Omental fat pad (tissue), 3 donors: ENCODE measurements at regions not wholly inside any gene's neighbourhood (a gene's known extent, or its start where the extent isn't known, plus 50 kb on each side); places are given as distances from the start of the nearest gene placed in this dataset.

Experiments
- ATAC-seq: fragments of 150-250 bp; one replicate; pipeline ENCODE4 v1.9.1; 2016; ENCODE audit warnings: mild to moderate bottlenecking, moderate library complexity; ENCODE audit not compliant: low FRiP score
- DNase-seq: peaks from one replicate; pipeline ENCODE4 v3.0.0-alpha.2; 2019; ENCODE audit warnings: low spot score
- TF ChIP-seq, protein P1 (sequence below), 3 donors: fragments of 450-650 bp; IDR thresholded peaks; one replicate each; pipeline ENCODE4 v1.5.1; 2016 to 2017; ENCODE audit warnings: antibody characterized with exemption in 3 of 3, mild to moderate bottlenecking in 3 of 3, moderate library complexity in 2 of 3

DNA sequence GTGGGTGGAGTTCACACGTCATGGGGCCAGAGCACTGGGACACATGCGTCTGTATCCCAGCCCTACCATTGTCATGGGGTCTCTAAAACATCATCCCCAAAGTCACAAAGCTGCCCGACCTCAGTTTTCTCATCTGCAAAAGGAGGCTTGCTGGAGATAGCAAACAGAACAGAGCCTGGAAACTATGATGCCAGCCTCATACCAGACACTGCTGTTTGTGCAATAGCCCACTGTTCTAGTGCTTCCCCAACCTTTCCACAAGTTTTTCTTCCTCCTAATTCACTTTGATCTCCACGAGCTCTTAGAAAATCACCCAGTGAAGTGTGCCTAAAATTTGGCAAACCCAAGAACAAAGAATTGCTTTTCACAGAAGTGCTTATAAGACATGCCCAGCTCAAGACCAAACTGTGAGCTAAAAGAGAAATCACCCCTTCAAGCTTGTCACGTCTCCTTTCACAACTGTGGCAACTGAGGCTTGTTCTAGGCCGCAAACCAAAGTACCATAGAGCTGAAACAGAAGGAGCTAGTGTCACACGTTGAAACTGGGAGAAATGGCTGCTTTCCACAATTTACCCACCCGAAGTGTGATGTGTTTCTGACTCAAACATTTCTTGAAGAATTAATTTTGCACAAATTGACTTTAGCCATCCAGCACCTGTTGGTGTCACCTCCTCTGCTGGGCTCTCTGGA lies 162.7 kb upstream of the ID2 start:
- ATAC-seq (no peak), DNase-seq (no peak)
- TF ChIP-seq, protein P1, sequence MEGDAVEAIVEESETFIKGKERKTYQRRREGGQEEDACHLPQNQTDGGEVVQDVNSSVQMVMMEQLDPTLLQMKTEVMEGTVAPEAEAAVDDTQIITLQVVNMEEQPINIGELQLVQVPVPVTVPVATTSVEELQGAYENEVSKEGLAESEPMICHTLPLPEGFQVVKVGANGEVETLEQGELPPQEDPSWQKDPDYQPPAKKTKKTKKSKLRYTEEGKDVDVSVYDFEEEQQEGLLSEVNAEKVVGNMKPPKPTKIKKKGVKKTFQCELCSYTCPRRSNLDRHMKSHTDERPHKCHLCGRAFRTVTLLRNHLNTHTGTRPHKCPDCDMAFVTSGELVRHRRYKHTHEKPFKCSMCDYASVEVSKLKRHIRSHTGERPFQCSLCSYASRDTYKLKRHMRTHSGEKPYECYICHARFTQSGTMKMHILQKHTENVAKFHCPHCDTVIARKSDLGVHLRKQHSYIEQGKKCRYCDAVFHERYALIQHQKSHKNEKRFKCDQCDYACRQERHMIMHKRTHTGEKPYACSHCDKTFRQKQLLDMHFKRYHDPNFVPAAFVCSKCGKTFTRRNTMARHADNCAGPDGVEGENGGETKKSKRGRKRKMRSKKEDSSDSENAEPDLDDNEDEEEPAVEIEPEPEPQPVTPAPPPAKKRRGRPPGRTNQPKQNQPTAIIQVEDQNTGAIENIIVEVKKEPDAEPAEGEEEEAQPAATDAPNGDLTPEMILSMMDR (IDR thresholded peaks at IDR 0.05) = no peak

DNA sequence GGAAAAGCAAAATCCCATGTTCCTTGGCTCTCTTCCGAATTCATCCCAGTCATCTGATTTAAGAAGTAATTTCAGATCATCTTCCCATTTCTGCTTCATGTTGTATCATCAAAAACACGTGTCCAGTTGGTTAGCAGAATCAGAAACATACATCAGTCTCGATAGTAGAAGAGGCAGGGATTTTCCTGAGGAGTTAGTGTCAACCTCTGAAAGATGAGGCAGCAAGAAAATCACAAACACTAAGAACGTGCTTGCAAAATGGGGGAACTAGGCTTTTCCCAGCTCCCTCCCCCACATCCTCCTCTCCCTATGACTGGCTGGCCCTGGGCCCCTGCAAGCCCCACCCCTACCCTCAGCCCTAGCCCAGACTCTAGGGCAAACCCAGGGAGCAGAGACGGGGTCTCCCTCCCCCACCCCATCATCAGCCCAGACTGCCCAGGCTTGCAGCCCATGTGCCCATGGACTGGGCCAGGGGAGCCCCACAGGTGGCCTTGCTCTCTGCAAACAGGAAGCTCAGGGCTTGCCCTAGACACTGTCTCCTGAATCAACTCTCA lies 161.0 kb upstream of the ID2 start:
- DNase-seq = no peak
- TF ChIP-seq, protein P1 (IDR thresholded peaks at IDR 0.05) = no peak
- ATAC-seq = no peak

DNA sequence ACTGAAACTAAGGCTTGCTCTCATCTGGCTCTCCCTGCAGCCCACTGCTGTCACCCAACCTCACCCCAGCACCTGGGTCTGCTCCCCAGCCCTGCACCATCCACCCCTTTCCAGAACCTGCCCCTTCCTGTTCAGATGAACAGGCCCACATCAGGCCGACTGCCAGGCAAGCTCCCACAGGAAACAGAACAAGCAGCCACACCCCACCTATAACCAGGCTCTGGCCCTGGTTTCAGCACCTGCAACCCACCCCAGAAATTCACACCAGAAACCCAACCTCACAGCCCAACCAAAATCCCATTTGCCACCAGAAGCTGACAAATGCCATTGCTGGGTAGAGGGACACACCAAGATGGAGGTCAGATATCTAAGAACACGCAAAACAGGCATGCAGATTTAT lies 159.2 kb upstream of the ID2 start:
- TF ChIP-seq, protein P1 (IDR thresholded peaks at IDR 0.05) = no peak
- DNase-seq (no peak), ATAC-seq (no peak)

DNA sequence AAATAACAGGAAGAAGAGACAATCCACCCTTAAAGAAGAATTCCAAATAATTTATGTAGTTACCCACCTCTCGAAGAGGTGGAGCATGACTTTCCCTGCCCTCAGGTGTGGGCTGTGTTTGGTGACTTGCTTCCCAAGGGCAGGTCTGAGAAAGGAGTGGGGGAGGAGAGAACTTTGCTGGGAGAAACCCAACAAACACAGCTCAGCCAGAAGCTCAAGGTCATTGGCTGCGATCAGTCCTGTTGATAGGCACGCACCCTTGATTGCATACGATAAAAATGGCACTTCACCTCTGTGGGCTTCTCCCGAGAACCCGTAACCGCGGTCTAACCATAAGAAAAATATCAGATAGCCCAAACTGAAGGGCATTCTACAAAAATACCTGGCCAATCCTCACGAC lies 157.5 kb upstream of the ID2 start:
- TF ChIP-seq, protein P1 (IDR thresholded peaks at IDR 0.05) = no peak
- DNase-seq = no peak
- no peak for ATAC-seq

DNA sequence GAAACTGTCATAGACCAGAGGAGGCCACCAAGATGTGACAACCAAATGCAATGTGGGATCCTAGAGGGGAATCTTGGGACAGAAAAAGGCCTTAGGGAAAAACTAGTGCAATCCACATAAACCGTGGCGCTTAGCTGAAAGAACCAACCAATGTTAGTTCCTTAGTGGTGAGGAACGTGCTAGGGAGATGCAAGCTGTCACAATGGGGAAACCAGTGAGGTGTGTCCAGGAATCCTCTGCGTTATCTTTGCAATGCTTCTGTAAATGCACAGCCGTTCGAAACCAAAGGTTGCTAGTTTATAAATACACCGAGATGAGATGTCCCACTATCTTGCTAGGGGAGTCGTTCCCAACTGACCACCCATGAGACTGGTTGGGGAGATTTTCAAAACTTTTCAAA lies 157.0 kb upstream of the ID2 start:
- ATAC-seq = no peak
- TF ChIP-seq, protein P1 (IDR thresholded peaks at IDR 0.05) = no peak

DNA sequence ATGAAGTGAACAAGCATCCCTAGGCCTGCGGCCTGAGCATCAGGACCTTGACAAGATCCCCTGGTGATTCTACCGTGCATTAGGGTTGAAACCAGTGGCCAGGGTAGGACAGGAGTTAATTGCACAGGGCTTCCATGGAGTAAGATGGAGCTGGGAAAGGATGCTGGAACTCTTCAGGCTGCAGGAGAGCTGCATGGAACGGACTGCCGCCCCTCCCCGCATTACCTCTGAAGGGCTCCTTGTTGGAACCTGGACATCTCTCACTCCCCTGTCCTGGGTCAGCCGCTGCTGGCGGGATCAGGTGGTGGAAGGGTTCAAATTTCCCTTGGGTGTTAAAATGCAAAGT lies 156.6 kb upstream of the ID2 start:
- DNase-seq (no peak), ATAC-seq (no peak)

More for the DNA sequence above, 157.0 kb upstream of the ID2 start:
- DNase-seq = no peak

More for the DNA sequence above, 156.6 kb upstream of the ID2 start:
- TF ChIP-seq, protein P1 (IDR thresholded peaks at IDR 0.05) = no peak
